Stimulated activated CD4-positive, alpha-beta T cell treated with anti-CD3 and anti-CD28 coated beads, Interleukin-4, amount 100 ng/mL, for 1 hour (primary cell): ENCODE measurements at regions not wholly inside any gene's neighbourhood (a gene's known extent, or its start where the extent isn't known, plus 50 kb on each side); places are given as distances from the start of the nearest gene placed in this dataset.
A peak's percentile ranks its signal among the peaks of the same experiment; 100 is the strongest.
"Not testable (repeated sequence)": the region's sequence is repeated elsewhere in the genome, so short reads cannot be mapped to it uniquely, and the experiment has no call there.

ENCODE experiments used
- DNase-seq: peaks from one replicate; pipeline ENCODE4 v3.0.0-alpha.2; 2020

- no peak for DNase-seq
Measured at GRCh38 chr6:150775415-150776203, 89.9 kb upstream of the MTHFD1L start.

GRCh38 chr6:150777736-150778135, 87.8 kb upstream of the MTHFD1L start:
- DNase-seq, result no peak

GRCh38 chr6:150783813-150784212, 81.7 kb upstream of the MTHFD1L start:
- DNase-seq, result no peak

GRCh38 chr6:150787429-150787828, 78.1 kb upstream of the MTHFD1L start:
- DNase-seq, result no peak

- no peak for DNase-seq
Measured at GRCh38 chr6:150788089-150788488, 77.4 kb upstream of the MTHFD1L start.

- not testable (repeated sequence) for DNase-seq
Measured at GRCh38 chr6:150789906-150790305, 75.6 kb upstream of the MTHFD1L start.

- DNase-seq, result no peak
Measured at GRCh38 chr6:150791717-150792116, 73.8 kb upstream of the MTHFD1L start.

- no peak for DNase-seq
Measured at GRCh38 chr6:150797949-150798348, 67.6 kb upstream of the MTHFD1L start.

- DNase-seq, result no peak
Measured at GRCh38 chr6:150799276-150799805, 66.2 kb upstream of the MTHFD1L start.

- no peak for DNase-seq
Measured at GRCh38 chr6:150800674-150801314, 64.7 kb upstream of the MTHFD1L start.

GRCh38 chr6:150806790-150807189, 58.7 kb upstream of the MTHFD1L start:
- no peak for DNase-seq

- DNase-seq, result peak; percentile 32
Measured at GRCh38 chr6:150813319-150813992, 52.0 kb upstream of the MTHFD1L start.

GRCh38 chr6:150813993-150814359, 51.5 kb upstream of the MTHFD1L start:
- no peak for DNase-seq
